K562 (cell line): ENCODE measurements at regions not wholly inside any gene's neighbourhood (a gene's known extent, or its start where the extent isn't known, plus 50 kb on each side); places are given as distances from the start of the nearest gene placed in this dataset.

ENCODE experiments used
- CHCHD3 ChIP-seq: fragments of 250-450 bp; sonication (Bioruptor Pico); IDR thresholded peaks from 2 replicates; pipeline ENCODE4 v2.1.2; 2022; ENCODE audit warnings: mild to moderate bottlenecking
- CTCF ChIP-seq, 3 experiments: IDR thresholded peaks in 2 of 3; conservative IDR thresholded peaks in 1 of 3; 2 replicates each; pipeline ENCODE4 v1.5.1; 2011 to 2012; ENCODE audit warnings: low read length in 3 of 3, mild to moderate bottlenecking in 3 of 3, control low read depth in 2 of 3, improper control_type of control experiment in 1 of 3, inconsistent platforms in 1 of 3, low read depth in 1 of 3, mixed read lengths in 1 of 3, moderate library complexity in 1 of 3; ENCODE audit not compliant: insufficient read depth in 2 of 3
- GATA2 ChIP-seq: sonication (generic); formaldehyde crosslinking; IDR thresholded peaks from 2 replicates; pipeline ENCODE4 v1.4.0; 2020; ENCODE audit warnings: mild to moderate bottlenecking, missing genetic modification reagents
- NFYB ChIP-seq: IDR thresholded peaks from 2 replicates; pipeline ENCODE4 v1.6.1; 2011; ENCODE audit warnings: mild to moderate bottlenecking, moderate library complexity; ENCODE audit not compliant: insufficient read length; ENCODE audit errors: extremely low read depth
- RBM22 ChIP-seq: fragments of 200-400 bp; formaldehyde crosslinking; IDR thresholded peaks from 2 replicates; pipeline ENCODE4 v1.6.1; 2018; ENCODE audit warnings: low read length, low read depth; ENCODE audit not compliant: poor library complexity, severe bottlenecking
- RFX5 ChIP-seq: IDR thresholded peaks from 2 replicates; pipeline ENCODE4 v1.6.1; 2011; ENCODE audit warnings: low read depth, mild to moderate bottlenecking, improper control_type of control experiment, low read length
- THAP12 ChIP-seq: fragments of 250-450 bp; sonication (Bioruptor Pico); IDR thresholded peaks from 2 replicates; pipeline ENCODE4 v1.9.0; 2021; ENCODE audit warnings: mild to moderate bottlenecking, inconsistent platforms
- ZNF551 ChIP-seq: fragments of 250-450 bp; sonication (Bioruptor Pico); IDR thresholded peaks from 2 replicates; pipeline ENCODE4 v1.5.0; 2021; ENCODE audit warnings: mild to moderate bottlenecking, moderate library complexity

- TF ChIP-seq NFYB (no peak), GATA2 (CRISPR knock-in tag) (no peak), CTCF (IDR thresholded peaks at IDR 0.05 in 2 of 3, conservative IDR thresholded peaks at IDR 0.05 in 1 of 3; ENCODE audit: insufficient read depth in 2 of 3, low read depth in 1 of 3, low read length in 3 of 3) (no peak), RFX5 (no peak), CHCHD3 (CRISPR knock-in tag) (no peak), THAP12 (CRISPR knock-in tag) (no peak), ZNF551 (CRISPR knock-in tag) (no peak), RBM22 (no peak)
Measured at GRCh38 chr19:28542394-28543243, 670.3 kb downstream of the UQCRFS1 start.
